ENCODE measurements at regions not wholly inside any gene's neighbourhood (a gene's known extent, or its start where the extent isn't known, plus 50 kb on each side); places are given as distances from the start of the nearest gene placed in this dataset.

DNA sequence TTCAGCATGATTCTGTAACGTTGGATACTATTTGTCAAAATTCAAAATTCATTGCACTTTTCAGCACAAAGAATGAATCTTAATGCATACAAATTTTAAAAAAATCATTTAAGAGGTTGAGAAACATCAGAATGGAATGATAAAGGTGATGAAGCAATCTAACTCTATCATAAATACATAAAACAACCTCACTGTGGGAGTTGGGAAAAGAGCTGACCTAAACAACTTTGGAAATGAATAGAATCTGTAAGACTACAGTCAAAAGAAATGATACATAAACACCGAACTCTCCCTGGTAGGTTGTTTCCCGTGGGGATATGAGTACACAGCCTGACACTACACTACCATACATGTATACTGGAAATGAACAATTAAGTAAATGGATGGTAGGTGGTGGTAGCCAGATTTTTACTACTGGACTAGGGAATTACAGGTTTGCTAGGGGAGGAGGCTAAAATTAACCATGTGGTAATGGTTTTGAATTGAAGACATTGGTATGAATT is 64.9 kb upstream of the PARP11 start:
- Mint-ChIP-seq H3K27ac (no peak overlapping the region), H3K4me1 (peaks cover 4% of the 10 kb centered on the region), H3K4me3 (no peak overlapping the region), H3K9me3 (ENCODE audit: insufficient read depth) (no peaks in the 10 kb centered on the region), H3K27me3 (peaks cover 23% of the 10 kb centered on the region)
- TF ChIP-seq, protein P1, sequence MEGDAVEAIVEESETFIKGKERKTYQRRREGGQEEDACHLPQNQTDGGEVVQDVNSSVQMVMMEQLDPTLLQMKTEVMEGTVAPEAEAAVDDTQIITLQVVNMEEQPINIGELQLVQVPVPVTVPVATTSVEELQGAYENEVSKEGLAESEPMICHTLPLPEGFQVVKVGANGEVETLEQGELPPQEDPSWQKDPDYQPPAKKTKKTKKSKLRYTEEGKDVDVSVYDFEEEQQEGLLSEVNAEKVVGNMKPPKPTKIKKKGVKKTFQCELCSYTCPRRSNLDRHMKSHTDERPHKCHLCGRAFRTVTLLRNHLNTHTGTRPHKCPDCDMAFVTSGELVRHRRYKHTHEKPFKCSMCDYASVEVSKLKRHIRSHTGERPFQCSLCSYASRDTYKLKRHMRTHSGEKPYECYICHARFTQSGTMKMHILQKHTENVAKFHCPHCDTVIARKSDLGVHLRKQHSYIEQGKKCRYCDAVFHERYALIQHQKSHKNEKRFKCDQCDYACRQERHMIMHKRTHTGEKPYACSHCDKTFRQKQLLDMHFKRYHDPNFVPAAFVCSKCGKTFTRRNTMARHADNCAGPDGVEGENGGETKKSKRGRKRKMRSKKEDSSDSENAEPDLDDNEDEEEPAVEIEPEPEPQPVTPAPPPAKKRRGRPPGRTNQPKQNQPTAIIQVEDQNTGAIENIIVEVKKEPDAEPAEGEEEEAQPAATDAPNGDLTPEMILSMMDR (IDR thresholded peaks at IDR 0.05) = no peak
- TF ChIP-seq EZH2 (IDR thresholded peaks at IDR 0.05; ENCODE audit: borderline replicate concordance, insufficient read depth, low read depth, low read length, poor library complexity, severe bottlenecking) = no peak
- intact Hi-C loops (cut with micrococcal nuclease) = no loop called here
- no peak overlapping the region for H3K9ac ChIP-seq (ENCODE audit: low read length)
- H2AFZ ChIP-seq (ENCODE audit: insufficient read depth, low read depth, low read length, poor library complexity, severe bottlenecking) = no peak overlapping the region
- DNase-seq (no peak), ATAC-seq (ENCODE audit: low read depth) (no peak)
- no peaks in the 10 kb centered on the region for H3K9me3 ChIP-seq (ENCODE audit: control extremely low read depth in 1 of 3, control insufficient read depth in 2 of 3, insufficient read depth in 1 of 3, low read length in 2 of 3)
- ChIA-PET POLR2A (no interaction called here), CTCF (no interaction called here)
- no CpG with 5 or more reads among the region's 3 CpGs for WGBS (ENCODE audit: insufficient coverage)
- no peak overlapping the region for H3K27ac ChIP-seq (ENCODE audit: low read length in 2 of 2)
- no peak overlapping the region for H3K4me2 ChIP-seq (replicated peaks; ENCODE audit: low read depth, low read length, poor library complexity, severe bottlenecking)
- peaks cover 0 to 4% (median 2%) of the 10 kb centered on the region in 4 experiments for H3K27me3 ChIP-seq (replicated peaks in 1 of 4; ENCODE audit: control extremely low read depth in 1 of 4, control insufficient read depth in 3 of 4, insufficient read depth in 4 of 4, low read length in 3 of 4)
- H4K20me1 ChIP-seq (ENCODE audit: control insufficient read depth, insufficient read depth, low read length, poor library complexity, severe bottlenecking) = no peaks in the 10 kb centered on the region
- H3K36me3 ChIP-seq (replicated peaks in 1 of 2; ENCODE audit: control extremely low read depth in 1 of 2, control insufficient read depth in 1 of 2, extremely low read depth in 1 of 2, insufficient read depth in 2 of 2, low read length in 1 of 2) = no peaks in the 10 kb centered on the region
- no peaks in the 10 kb centered on the region for H3K79me2 ChIP-seq (ENCODE audit: control insufficient read depth, insufficient read depth, low read length)
- H3K4me3 ChIP-seq (ENCODE audit: control extremely low read depth in 1 of 5, extremely low read depth in 1 of 5, insufficient read depth in 1 of 5, low read depth in 2 of 5, low read length in 4 of 5) = no peak overlapping the region
- no peaks in the 10 kb centered on the region for H3K4me1 ChIP-seq (ENCODE audit: control insufficient read depth in 2 of 2, insufficient read depth in 2 of 2, low read length in 2 of 2)

DNA sequence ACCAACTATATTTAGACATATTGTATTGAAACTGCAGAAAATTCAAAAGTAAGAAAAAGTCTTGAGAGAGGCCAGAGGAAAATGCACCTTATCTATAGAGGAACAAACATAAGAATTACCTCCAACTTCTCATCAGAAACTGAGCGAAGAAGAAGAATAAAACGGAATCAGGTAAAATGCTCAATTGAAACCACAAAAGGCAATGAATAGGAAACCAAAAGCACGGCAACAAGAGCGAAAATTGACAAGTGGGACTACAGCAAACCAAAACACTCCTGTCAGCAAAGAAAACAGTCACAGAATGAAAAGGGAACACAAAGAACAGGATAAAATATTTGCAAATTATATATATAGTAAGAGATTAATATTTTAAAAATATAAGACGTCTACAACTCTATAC is 61.9 kb upstream of the PARP11 start:
- no peaks in the 10 kb centered on the region for H3K4me1 ChIP-seq (ENCODE audit: control insufficient read depth in 2 of 2, insufficient read depth in 2 of 2, low read length in 2 of 2)
- no peak for ATAC-seq (ENCODE audit: low read depth)
- POLR2A ChIA-PET = no interaction called here

More for the DNA sequence above, 61.9 kb upstream of the PARP11 start:
- no peak overlapping the region for H3K27ac Mint-ChIP-seq
- no peaks in the 10 kb centered on the region for H3K9me3 Mint-ChIP-seq (ENCODE audit: insufficient read depth)
- H3K4me3 Mint-ChIP-seq = no peak overlapping the region
- peaks cover 4% of the 10 kb centered on the region for H3K4me1 Mint-ChIP-seq
- TF ChIP-seq, protein P1 (IDR thresholded peaks at IDR 0.05) = no peak
- no peak for TF ChIP-seq EZH2 (IDR thresholded peaks at IDR 0.05; ENCODE audit: borderline replicate concordance, insufficient read depth, low read depth, low read length, poor library complexity, severe bottlenecking)
- Histone ChIP-seq H3K36me3 (replicated peaks in 1 of 2; ENCODE audit: control extremely low read depth in 1 of 2, control insufficient read depth in 1 of 2, extremely low read depth in 1 of 2, insufficient read depth in 2 of 2, low read length in 1 of 2) (no peaks in the 10 kb centered on the region), H3K27ac (ENCODE audit: low read length in 2 of 2) (no peak overlapping the region), H3K79me2 (ENCODE audit: control insufficient read depth, insufficient read depth, low read length) (no peaks in the 10 kb centered on the region), H2AFZ (ENCODE audit: insufficient read depth, low read depth, low read length, poor library complexity, severe bottlenecking) (no peak overlapping the region), H3K4me2 (replicated peaks; ENCODE audit: low read depth, low read length, poor library complexity, severe bottlenecking) (no peak overlapping the region), H3K27me3 (replicated peaks in 1 of 4; ENCODE audit: control extremely low read depth in 1 of 4, control insufficient read depth in 3 of 4, insufficient read depth in 4 of 4, low read length in 3 of 4) (peaks cover 0 to 25% (median 4%) of the 10 kb centered on the region in 4 experiments), H3K9ac (ENCODE audit: low read length) (no peak overlapping the region), H4K20me1 (ENCODE audit: control insufficient read depth, insufficient read depth, low read length, poor library complexity, severe bottlenecking) (no peaks in the 10 kb centered on the region), H3K4me3 (ENCODE audit: control extremely low read depth in 1 of 5, extremely low read depth in 1 of 5, insufficient read depth in 1 of 5, low read depth in 2 of 5, low read length in 4 of 5) (no peak overlapping the region), H3K9me3 (ENCODE audit: control extremely low read depth in 1 of 3, control insufficient read depth in 2 of 3, insufficient read depth in 1 of 3, low read length in 2 of 3) (no peaks in the 10 kb centered on the region)
- DNase-seq = no peak
- WGBS (ENCODE audit: insufficient coverage) = 0% methylated on average over 2 of the region's 5 CpGs
- CTCF ChIA-PET = no interaction called here
- intact Hi-C loops (cut with micrococcal nuclease) = no loop called here
- H3K27me3 Mint-ChIP-seq = peaks cover 44% of the 10 kb centered on the region
